Smooth muscle cell of the brain vasculature (primary cell): ENCODE measurements at regions not wholly inside any gene's neighbourhood (a gene's known extent, or its start where the extent isn't known, plus 50 kb on each side); places are given as distances from the start of the nearest gene placed in this dataset.
"Not testable (repeated sequence)": the region's sequence is repeated elsewhere in the genome, so short reads cannot be mapped to it uniquely, and the experiment has no call there.

ENCODE experiments used
- DNase-seq: peaks from one replicate; pipeline ENCODE4 v3.0.0-alpha.2; 2012; ENCODE audit warnings: low read depth, low spot score

DNA sequence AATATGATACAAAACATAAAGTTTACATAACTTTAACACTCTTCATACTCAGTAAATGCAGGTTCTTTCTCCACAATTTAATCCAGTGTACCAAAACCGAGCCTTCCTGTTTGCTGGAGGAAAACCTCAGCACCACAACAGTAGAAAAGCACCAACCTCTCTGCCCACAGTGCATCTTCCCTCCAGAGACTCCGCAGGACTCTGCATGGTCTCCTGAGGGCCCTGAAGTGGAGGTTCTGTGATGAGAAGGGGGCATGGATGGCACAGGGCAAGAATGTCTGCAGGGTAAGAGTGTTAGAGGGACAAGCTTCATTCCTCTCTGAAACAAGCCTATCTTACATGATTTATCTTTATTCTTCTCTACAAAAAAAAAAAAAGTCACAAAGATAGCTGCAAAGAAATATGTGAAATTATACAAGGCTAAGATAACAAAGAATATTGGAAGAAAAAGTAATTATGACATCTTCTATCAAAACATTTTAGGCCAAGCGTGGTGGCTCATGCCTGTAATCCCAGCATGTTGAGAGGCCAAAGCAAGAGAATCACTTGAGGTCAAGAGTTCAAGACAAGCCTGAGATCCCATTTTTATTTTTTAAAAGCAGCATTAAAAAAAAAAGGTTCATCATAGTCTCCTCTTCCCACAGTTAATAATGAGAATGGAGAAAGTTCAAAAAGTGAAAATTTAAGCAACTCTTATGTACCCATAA is 102.0 kb downstream of the VPREB1 start:
- no peak for DNase-seq

DNA sequence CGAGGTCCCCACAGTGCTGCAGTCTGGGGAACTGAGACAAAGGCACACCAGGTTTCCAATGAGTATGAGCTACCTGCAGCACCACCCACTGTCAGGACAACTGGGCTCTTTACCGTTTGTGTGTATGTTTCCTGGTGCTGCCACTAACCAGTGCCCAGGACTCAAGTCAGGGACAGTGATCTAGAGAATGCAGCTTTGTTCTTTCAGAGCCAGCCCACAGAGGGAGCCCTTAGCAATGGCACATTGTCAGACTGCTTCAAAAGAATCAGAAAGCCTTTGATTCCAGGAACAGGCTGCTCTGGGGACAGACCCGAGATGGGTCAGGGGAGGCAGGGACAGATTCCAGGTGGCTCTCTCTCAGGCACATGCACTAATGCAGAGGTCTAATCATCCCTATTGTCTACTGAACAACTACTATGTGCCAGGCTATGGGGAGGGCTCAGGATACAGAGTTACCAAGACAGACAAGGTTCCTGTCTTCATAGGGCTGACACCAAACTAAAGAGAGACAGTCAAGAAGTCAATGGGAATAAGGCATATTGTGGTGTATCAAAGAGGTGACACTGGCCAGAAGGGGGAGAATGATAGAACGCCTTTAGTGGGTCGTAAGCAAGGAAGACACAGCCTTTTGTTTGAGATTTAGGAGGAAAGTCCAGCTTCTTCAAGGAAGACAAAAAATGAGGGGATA is 103.7 kb downstream of the VPREB1 start:
- no peak for DNase-seq

DNA sequence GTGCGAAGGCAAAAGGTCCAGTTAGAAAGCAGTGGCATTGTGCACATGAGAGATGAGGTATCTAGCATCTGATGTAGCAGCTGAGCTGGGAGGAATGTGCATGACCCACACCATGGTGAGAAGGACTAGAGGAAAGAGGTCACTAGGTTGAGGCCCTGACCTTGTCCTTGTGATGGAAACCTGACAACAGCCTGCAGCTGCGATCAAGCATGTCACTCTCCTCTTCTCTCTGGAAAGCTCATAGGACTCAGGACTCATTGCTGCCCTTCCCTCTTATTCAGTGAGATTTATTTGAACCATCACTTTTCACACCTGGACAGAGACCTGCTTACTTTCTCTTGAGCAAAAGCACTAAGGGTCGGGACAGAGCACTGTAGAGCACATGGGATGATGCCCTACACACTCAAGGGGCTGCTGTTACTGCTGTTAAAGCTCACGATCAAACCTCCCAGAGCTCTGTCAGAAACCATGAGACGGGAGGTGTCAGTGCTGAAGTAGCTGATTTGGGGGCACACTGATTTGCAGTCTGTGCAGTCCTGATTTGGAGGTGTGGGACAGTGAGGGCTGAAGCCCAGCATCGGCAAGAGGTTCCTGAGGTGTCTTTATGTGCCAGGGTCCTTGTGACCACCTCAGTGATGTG is 104.3 kb downstream of the VPREB1 start:
- DNase-seq = no peak

DNA sequence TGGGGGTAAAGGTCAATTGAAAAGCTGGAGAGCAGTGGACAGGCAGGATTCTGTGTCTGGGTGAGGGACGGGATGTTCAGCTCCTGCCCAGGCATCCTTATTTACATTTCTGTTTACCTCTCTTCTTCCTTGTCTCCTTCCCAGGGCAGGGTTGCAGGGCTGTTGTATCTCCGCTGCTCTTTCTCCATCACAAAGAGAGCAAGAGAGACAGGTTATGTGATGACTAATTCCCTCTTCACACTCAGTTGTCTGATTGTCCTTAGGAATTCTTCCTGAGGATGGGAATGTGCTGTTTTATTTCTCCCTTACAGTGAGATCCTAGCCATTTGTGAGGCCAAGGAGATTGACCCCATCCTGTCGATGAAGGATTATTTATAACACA is 104.9 kb downstream of the VPREB1 start:
- no peak for DNase-seq

DNA sequence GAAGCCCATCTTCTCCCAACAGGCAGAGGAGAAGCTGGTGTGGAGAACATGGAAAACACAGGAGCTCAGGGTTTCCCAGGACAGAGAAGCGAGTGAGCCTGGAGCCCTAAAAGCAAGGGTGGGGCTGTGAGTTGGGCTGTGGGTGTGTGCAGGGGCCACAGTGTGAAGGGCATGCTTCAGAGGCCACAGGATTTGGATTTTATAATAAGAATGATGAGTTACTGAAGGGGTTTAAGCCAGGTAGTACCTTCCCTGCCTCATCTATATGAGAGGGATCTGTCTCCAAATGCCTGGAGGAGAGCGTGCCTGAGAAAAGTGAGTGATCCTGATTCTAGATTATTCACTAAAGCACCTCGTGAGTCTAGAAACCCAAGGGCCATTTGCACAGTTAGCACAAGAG is 106.8 kb downstream of the VPREB1 start:
- no peak for DNase-seq

DNA sequence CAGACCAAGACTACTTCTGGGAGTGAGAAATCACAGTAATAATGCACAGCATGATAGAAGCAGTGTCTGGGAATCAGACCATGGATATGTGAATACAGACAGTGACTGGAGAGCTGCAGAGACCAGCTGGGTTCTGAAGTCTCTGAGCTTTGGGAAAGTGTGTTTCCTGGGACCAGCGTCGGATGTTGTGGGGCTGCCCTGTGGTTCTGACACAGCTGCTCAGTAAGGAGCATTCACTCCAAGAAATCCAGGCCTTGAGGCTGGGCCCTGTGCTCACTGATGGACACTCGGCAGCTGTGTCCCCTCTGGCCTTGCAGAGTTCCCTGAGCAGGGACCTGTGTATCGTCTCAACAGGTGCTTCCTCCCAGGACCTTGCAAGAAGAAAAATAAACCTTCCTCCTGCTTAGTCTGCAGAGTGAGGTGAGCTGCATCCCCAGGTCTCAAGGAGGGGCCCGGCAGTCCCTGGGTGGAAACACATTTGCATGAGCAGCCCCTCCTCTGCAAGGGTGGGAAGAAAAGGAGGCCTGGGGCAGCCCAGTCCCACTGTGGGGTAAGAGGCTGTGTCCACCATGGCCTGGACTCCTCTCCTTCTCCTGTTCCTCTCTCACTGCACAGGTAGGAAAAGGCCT is 107.9 kb downstream of the VPREB1 start:
- DNase-seq = no peak

DNA sequence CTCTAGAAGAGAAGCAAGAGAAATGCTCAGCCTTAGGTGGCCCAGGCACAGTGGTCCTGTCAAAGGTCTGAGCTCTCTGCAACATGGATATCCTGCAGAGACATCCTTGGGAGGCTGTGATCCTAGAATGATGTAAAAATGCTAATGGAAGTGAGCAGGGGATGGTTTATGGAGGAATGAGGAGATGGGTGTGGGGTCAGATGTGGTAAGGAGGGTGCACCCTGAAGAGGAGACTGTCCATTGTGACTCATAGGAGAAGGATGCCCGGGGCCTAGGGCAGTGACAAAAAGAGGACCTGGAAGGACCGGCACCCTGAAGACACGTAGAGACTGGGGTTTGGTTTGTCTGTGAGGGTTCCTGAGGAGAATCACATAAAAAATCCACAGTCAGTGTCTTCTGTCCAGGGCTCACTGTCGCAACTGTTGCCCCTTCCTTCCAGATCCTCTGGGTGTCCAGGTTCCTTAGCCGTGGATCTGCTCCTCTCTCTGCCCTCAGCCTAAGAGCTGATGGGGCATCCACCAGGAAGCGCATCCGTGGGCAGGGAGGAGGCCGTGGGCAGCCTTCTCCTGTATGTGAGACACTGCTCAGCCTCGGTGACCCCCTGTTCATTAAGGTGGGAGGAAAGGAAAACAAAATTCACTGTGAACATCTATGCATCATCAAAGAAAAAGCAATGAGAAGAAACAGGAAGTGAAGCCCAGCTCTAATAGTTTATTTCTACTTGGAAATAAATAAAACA is 110.7 kb downstream of the VPREB1 start:
- DNase-seq = no peak

DNA sequence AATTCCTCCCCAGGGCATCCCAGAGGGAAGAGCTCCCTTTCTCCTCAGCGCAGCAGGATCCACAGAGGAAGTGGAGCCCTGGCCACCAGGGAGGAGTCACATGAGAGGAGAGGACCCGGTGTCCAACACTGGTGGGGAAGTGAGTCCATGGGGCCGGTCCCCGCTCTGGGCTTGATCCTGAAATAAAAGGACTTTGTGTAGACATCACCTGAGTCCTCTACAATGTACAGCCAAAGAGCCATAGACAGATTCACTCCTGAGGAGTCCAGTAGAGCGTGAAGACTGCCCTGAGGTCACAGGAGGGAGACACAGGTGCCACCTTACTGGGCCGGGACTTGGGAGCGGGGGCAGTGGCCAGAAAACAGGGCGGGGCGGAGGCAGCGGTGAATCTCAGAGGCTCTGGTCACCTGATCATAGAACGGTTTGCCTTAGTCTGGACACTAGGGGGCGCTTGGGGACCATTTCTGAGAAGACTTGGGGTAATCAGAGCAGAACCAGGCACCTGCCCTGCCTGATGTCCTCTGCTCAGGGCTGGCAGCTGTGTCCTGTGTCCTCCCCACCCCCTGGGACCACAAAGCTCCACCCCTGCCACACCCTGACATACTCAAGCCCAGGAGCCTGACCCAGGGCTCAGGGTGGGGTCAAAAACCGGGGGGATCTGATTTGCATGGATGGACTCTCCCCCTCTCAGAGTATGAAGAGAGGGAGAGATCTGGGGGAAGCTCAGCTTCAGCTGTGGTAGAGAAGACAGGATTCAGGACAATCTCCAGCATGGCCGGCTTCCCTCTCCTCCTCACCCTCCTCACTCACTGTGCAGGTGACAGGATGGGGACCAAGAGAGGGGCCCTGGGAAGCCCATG is 112.7 kb downstream of the VPREB1 start:
- peak; percentile 10 for DNase-seq

DNA sequence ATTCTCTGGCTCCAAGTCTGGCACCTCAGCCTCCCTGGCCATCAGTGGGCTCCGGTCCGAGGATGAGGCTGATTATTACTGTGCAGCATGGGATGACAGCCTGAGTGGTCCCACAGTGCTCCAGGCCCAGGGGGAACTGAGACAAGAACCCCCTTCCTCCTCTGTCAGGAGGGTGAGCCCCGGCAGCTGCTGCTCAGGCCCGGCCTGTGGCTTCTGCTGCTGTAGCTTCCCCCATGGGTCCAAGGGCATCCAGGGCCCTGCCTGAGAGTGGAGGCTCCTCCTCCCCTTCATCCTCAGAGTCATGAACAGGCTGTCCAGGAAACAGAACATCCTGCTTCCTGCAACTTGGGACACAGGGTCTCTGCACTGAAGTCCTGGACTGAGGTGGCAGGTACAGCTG is 113.6 kb downstream of the VPREB1 start:
- DNase-seq = no peak

DNA sequence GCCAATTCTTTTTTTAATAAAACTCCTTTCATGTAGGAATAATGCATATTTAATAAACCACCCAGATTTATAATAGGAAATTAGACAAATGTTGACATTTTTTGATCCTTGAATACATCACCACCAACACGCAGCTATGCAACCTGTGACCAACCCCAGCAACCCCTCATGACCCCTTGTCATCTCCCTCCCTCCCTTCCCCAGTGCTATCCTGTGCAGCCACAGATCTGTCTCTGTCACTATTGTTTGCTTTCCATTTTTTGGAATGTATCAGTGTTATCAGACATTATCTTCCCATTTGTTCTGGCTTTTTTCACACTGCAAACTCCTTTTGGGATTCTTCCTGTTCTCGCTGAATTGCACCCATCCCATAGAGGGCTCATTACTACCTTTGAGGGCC is 114.1 kb downstream of the VPREB1 start:
- DNase-seq = no peak

DNA sequence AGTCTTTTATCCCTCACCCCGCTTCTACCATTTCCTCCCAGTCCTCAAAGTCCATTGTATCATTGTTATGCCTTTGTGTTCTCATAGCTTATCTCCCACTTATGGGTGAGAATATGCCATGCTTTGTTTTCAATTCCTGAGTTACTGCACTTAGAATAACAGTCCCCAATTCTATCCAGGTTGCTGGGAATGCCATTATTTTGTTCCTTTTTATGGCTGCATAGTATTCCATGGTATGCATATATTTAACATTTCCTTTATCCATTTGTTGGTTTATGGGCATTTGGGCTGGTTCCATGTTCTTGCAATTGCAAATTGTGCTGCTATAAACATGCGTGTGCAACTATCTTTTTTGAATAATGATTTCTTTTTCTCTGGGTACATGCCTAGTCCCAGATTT is 114.9 kb downstream of the VPREB1 start:
- DNase-seq = no peak

DNA sequence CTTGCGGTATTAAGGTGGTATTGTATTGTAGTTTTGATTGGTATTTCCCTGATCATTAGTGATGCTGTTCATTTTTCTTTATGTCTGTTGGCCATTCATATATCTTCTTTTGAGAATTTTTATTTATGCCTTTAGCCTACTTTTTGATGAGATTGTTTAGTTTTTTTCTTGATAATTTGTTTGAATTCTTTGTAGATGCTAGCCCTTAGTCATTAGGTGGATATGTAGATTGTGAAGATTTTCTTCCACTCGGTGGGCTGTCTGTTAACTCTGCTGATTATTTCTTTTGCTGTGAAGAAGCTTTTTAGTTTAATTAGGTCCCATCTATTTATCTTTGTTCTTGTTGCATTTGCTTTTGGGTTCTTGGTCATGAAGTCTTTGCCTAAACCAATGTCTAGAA is 115.4 kb downstream of the VPREB1 start:
- no peak for DNase-seq

DNA sequence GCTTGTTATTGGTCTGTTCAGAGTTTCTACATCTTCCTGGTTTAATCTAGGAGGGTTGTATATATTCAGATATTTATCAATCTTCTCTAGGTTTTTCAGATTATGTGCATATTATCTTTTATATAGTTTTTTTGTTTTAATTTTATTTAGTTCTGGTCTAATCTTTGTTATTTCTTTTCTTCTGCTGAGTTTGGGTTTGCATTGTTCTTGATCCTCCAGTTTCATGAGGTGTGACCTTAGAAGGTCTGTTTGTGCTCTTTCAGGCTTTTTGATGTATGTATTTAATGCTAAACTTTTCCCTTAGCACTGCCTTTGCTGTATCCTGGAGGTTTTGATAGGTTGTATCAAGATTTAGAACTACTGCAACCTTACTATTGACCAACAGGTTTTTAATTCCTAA is 117.7 kb downstream of the VPREB1 start:
- DNase-seq = no peak

DNA sequence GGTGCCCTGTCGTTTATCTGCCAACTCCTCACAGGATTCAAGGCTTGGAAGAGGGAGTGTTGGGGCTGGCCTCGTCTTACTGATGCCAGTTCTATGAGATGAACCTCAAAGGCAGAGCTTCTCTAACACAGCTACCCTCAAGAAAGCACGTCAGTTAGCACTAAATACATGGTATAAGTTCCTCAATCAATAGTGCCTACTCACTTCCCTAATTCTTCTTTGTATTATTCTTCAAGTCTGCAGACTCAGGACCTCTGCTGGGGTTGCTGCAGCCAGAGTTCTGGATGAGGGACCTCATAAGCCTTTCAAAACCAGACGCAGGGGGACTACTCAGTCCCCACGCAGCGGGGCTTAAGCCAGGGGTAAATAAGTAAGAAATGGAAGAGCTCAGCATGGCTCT is 118.3 kb downstream of the VPREB1 start:
- DNase-seq = no peak

DNA sequence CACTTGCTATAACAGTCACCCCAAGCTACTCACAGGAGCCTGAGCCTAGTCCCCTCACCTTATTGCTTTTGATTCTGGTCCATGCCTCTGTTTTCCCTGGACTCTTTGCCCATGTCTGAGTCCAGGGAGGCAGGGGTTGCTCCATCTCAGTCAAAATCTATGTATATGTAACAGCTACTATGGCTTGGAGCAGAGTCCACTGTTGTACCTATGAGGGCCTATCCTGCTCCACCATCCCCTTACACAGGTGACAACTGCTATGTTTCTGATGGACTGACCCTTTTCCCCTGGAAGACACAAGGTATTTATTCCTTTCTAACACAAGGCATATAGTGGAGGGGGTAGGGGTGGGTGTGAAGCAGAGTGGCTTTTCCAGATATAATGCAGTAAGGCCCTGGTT is 119.6 kb downstream of the VPREB1 start:
- no peak for DNase-seq

DNA sequence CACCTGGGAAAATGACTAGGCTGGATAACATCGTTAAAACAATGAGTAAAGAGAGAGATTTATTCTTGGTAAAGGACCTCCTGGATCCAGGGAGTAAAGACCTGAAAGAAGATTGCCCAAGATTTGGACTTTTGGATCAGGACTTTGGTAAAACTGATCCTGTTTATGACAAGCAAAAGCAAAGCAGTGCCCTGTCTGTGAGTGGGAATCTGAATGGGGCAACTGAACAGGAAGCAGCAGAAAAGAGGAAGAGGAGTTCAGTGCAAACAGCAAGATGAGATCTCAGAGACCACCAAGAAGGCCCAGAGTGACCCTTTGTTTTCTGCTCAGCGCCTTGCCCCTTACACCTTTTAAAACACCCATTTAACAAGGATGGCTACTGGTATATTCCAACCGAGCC is 122.0 kb downstream of the VPREB1 start:
- no peak for DNase-seq

DNA sequence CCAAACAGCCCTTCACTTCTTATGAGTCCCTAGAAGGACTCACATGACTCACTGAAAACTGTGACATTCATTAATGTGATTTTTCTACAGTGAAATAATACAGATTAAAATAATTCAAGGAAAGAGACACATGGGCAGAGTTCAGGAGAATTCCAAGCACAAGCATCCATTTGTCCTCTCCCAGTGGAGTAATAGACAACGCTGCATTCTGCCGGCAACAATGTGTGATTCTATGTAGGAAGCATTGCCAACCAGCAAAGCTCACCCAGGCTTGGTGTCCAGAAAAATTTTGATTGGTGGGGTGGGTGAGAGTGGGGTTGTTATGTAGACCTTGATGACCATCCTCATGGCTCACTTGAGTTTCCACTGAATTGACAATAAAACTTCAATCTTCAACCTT is 123.9 kb downstream of the VPREB1 start:
- no peak for DNase-seq

DNA sequence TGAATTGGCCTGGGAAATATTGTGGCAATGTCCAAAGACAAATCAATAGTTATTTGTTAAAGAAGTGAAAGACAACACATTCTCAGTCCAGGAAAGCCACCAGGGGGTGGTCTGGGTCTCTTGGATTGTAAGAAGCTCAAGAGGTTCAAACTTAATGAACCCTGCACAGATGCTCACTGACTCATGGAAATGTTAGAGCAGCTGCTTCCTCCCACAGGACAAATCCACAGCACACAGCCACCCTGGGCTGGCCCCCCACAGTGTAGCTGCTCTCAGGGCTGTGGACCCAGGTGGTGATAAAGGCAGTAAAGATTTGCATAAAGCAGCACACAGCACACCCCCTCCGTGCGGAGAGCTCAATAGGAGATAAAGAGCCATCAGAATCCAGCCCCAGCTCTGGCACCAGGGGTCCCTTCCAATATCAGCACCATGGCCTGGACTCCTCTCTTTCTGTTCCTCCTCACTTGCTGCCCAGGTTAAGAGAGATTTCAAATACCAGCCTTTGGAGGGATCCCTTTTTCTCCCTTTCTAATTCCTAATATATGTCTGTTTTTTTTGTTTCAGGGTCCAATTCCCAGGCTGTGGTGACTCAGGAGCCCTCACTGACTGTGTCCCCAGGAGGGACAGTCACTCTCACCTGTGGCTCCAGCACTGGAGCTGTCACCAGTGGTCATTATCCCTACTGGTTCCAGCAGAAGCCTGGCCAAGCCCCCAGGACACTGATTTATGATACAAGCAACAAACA is 124.8 kb downstream of the VPREB1 start:
- not testable (repeated sequence) for DNase-seq

DNA sequence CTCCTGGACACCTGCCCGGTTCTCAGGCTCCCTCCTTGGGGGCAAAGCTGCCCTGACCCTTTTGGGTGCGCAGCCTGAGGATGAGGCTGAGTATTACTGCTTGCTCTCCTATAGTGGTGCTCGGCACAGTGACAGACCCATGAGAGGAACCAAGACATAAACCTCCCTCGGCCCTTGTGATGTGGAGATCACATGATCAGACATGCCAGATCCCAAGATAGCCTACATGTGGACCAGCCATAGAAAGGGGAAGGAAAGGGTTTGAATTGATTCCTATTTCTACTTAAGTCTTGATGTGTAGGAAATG is 125.3 kb downstream of the VPREB1 start:
- DNase-seq = no peak

DNA sequence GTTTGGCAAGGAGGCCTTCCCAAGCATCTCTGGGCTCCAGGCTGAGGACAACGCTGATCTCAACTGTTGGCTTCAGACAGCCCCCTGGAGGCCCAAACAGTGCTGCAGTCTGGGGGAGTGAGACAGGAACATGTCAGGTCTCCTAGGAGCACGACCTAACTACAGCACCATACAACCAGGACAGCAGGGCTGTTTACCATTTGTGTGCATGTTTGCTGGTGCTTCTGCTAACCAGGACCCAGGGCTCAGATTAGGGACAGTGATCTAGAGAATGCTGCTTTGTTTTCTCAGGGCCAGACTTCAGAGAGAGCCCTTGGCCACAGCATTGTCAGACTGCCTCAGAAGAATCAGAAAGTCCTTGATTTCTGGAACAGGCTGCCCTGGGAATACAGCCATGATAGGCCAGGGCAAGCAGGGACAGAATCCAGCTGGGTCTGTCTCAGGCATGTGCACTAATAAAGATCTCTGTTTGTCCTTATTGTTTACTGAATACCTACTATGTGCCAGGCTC is 126.5 kb downstream of the VPREB1 start:
- DNase-seq = no peak
